SK-N-SH (cell line): ENCODE measurements at regions not wholly inside any gene's neighbourhood (a gene's known extent, or its start where the extent isn't known, plus 50 kb on each side); places are given as distances from the start of the nearest gene placed in this dataset.

Source experiments
- CTCF ChIA-PET: fragments of 300-600, 350-600 bp; formaldehyde crosslinking; extraction: SDS; loops from one replicate; lab custom pipeline; 2021; lab: Yijun Ruan, JAX
- POLR2A ChIA-PET: fragments of 350-600 bp; sonication (Branson Sonifier 250); formaldehyde crosslinking; extraction: SDS; loops from one replicate; lab custom pipeline; 2020; ENCODE audit warnings: antibody characterized with exemption, inconsistent platforms; lab: Yijun Ruan, JAX
- DNase-seq: peaks from one replicate; pipeline ENCODE4 v3.0.0; 2012
- H2AFZ ChIP-seq: fragments of 200-600 bp; sonication (generic); 2 replicates; pipeline ENCODE4 v1.8.1; 2016; ENCODE audit warnings: antibody characterized with exemption, mild to moderate bottlenecking, low read depth
- H3F3A ChIP-seq: fragments of 200-600 bp; sonication (generic); replicated peaks from 2 replicates; pipeline ENCODE3; 2016; ENCODE audit warnings: antibody characterized with exemption, mild to moderate bottlenecking; ENCODE audit not compliant: insufficient read depth
- H3K27ac ChIP-seq, 2 experiments: fragments of 200-500 bp in 1 of 2; fragments of 200-600 bp in 1 of 2; sonication (Bioruptor generic) in 1 of 2; sonication (generic), shearing (Covaris generic) in 1 of 2; 2 replicates each; pipeline versions ENCODE4 v1.5.1 to v1.6.1; 2014 to 2016; ENCODE audit warnings: low read depth in 2 of 2, inconsistent platforms in 1 of 2, low read length in 1 of 2, mild to moderate bottlenecking in 1 of 2, mixed read lengths in 1 of 2
- H3K27me3 ChIP-seq: fragments of 200-600 bp; sonication (generic), shearing (Covaris generic); 2 replicates; pipeline ENCODE4 v1.6.1; 2016; ENCODE audit warnings: mixed run types; ENCODE audit not compliant: insufficient read depth
- H3K36me3 ChIP-seq, 2 experiments: fragments of 200-500 bp in 1 of 2; fragments of 200-600 bp in 1 of 2; sonication (Bioruptor generic) in 1 of 2; sonication (generic) in 1 of 2; replicated peaks in 1 of 2; 2 replicates each; pipeline versions ENCODE3 to v1.5.1; 2014 to 2016; ENCODE audit warnings: low read length in 1 of 2, mild to moderate bottlenecking in 1 of 2; ENCODE audit not compliant: insufficient read depth in 2 of 2, control insufficient read depth in 1 of 2
- H3K4me1 ChIP-seq, 2 experiments: fragments of 200-500 bp in 1 of 2; fragments of 200-600 bp in 1 of 2; sonication (Bioruptor generic) in 1 of 2; sonication (generic), shearing (Covaris generic) in 1 of 2; 2 replicates each; pipeline versions ENCODE4 v1.5.1 to v1.6.1; 2014 to 2016; ENCODE audit warnings: low read depth in 1 of 2, low read length in 1 of 2, mixed run types in 1 of 2; ENCODE audit not compliant: insufficient read depth in 2 of 2, control insufficient read depth in 1 of 2
- H3K4me2 ChIP-seq: fragments of 200-600 bp; sonication (generic), shearing (Covaris generic); 2 replicates; pipeline ENCODE4 v1.6.1; 2017; ENCODE audit warnings: mixed run types
- H3K4me3 ChIP-seq, 2 experiments: fragments of 200-500 bp in 1 of 2; fragments of 200-600 bp in 1 of 2; sonication (Bioruptor generic) in 1 of 2; sonication (generic), shearing (Covaris generic) in 1 of 2; 2 replicates each; pipeline versions ENCODE4 v1.5.1 to v1.8.1; 2014 to 2016; ENCODE audit warnings: low read depth in 2 of 2, inconsistent platforms in 1 of 2, low read length in 1 of 2, mild to moderate bottlenecking in 1 of 2, mixed read lengths in 1 of 2, moderate library complexity in 1 of 2
- H3K79me2 ChIP-seq: fragments of 200-600 bp; sonication (generic); 2 replicates; pipeline ENCODE4 v1.8.1; 2017; ENCODE audit warnings: mild to moderate bottlenecking; ENCODE audit not compliant: insufficient read depth
- H3K9ac ChIP-seq: fragments of 200-600 bp; sonication (generic); 2 replicates; pipeline ENCODE4 v1.6.1; 2017; ENCODE audit warnings: mixed run types
- H3K9me2 ChIP-seq: fragments of 200-600 bp; sonication (generic); 2 replicates; pipeline ENCODE4 v1.6.1; 2017; ENCODE audit warnings: mixed run types
- H3K9me3 ChIP-seq: fragments of 200-600 bp; sonication (generic); 2 replicates; pipeline ENCODE4 v1.6.1; 2017; ENCODE audit warnings: mixed run types, mild to moderate bottlenecking, moderate library complexity
- H4K20me1 ChIP-seq: fragments of 200-600 bp; sonication (generic); 2 replicates; pipeline ENCODE4 v1.6.1; 2017; ENCODE audit warnings: mild to moderate bottlenecking, mixed run types; ENCODE audit not compliant: insufficient read depth
- CHD2 ChIP-seq: fragments of 150-350 bp; IDR thresholded peaks from 2 replicates; pipeline ENCODE4 v1.6.1; 2018; ENCODE audit warnings: low read length; ENCODE audit not compliant: partially characterized antibody
- EZH2phosphoT487 ChIP-seq: fragments of 200-600 bp; sonication (generic); IDR thresholded peaks from 2 replicates; pipeline ENCODE4 v1.6.1; 2017; ENCODE audit warnings: low read depth, mixed run types, mild to moderate bottlenecking, antibody characterized with exemption, moderate library complexity, borderline replicate concordance
- FOXM1 ChIP-seq: IDR thresholded peaks from 2 replicates; pipeline ENCODE4 v1.4.0; 2012; ENCODE audit warnings: low read depth, mild to moderate bottlenecking
- JUND ChIP-seq: IDR thresholded peaks from 2 replicates; pipeline ENCODE4 v1.4.0; 2012
- MEF2A ChIP-seq: IDR thresholded peaks from 2 replicates; pipeline ENCODE4 v1.4.0; 2012; ENCODE audit warnings: low read depth, borderline replicate concordance
- NRF1 ChIP-seq: IDR thresholded peaks from 2 replicates; pipeline ENCODE4 v1.6.1; 2012; ENCODE audit warnings: low read depth, mild to moderate bottlenecking, low read length
- PBX3 ChIP-seq: IDR thresholded peaks from 2 replicates; pipeline ENCODE4; 2012
- RAD21 ChIP-seq: IDR thresholded peaks from 2 replicates; pipeline ENCODE4 v1.6.1; 2012; ENCODE audit warnings: mild to moderate bottlenecking, low read length
- REST ChIP-seq: IDR thresholded peaks from 2 replicates; pipeline ENCODE4 v1.6.1; 2012; ENCODE audit warnings: mild to moderate bottlenecking, low read depth, low read length, moderate library complexity
- RXRA ChIP-seq: IDR thresholded peaks from 2 replicates; pipeline ENCODE4 v1.4.0; 2012; ENCODE audit warnings: low read depth, mild to moderate bottlenecking, borderline replicate concordance
- SMC3 ChIP-seq: IDR thresholded peaks from 2 replicates; pipeline ENCODE4 v1.6.1; 2012; ENCODE audit warnings: low read depth, low read length, improper control_type of control experiment
- TAF1 ChIP-seq: IDR thresholded peaks from 2 replicates; pipeline ENCODE4 v1.6.1; 2012; ENCODE audit warnings: low read depth, mild to moderate bottlenecking, low read length, moderate library complexity, borderline replicate concordance
- TCF12 ChIP-seq: IDR thresholded peaks from 2 replicates; pipeline ENCODE4 v1.4.0; 2012
- TEAD4 ChIP-seq: IDR thresholded peaks from 2 replicates; pipeline ENCODE4 v1.4.0; 2012; ENCODE audit warnings: mild to moderate bottlenecking, borderline replicate concordance; ENCODE audit not compliant: insufficient read depth
- USF2 ChIP-seq: fragments of 150-350 bp; IDR thresholded peaks from 2 replicates; pipeline ENCODE4 v1.6.1; 2017; ENCODE audit warnings: antibody characterized with exemption, low read length, low read depth, borderline replicate concordance
- ZBTB33 ChIP-seq: IDR thresholded peaks from 2 replicates; pipeline ENCODE4 v1.4.0; 2012; ENCODE audit warnings: low read depth, borderline replicate concordance
- WGBS: methylation state at CpG from one replicate; pipeline ENCODE4 v1.1.6; 2017; ENCODE audit warnings: low lambda C conversion rate; 5-methylcytosine and 5-hydroxymethylcytosine counted together

GRCh38 chr7:33823913-33824312, 81.4 kb upstream of the BMPER start:
- Histone ChIP-seq H2AFZ (no peak overlapping the region), H3K9ac (no peak overlapping the region), H3K4me1 (no peaks in the 10 kb centered on the region), H3K4me3 (no peak overlapping the region), H3K27ac (no peak overlapping the region), H3K9me3 (peaks cover 11% of the 10 kb centered on the region), H3K9me2 (0 out of 2 replicates have a peak, but pooled peaks cover 3% of the 10 kb centered on the region), H3K36me3 (no peaks in the 10 kb centered on the region), H3K4me2 (no peak overlapping the region)
- ChIA-PET CTCF (interaction anchor here (1.0 to 3.2 kb wide), 4 partner anchors 13 to 71 kb away, joined by 3 to 13 read pairs (median 6); no protein-coding TSS in a partner anchor), POLR2A (no interaction called here)
- 69% methylated on average over 5 of the region's 5 CpGs for WGBS
- DNase-seq, result no peak
- no peak for TF ChIP-seq RAD21
- TF ChIP-seq TEAD4, result no peak
- no peak for TF ChIP-seq RXRA
- TF ChIP-seq MEF2A, result no peak
- no peak for TF ChIP-seq PBX3
- TF ChIP-seq REST, result no peak
- TF ChIP-seq CHD2, result no peak
- no peak for TF ChIP-seq NRF1
- TF ChIP-seq, all 33 proteins: peak for 0
- no peaks in the 10 kb centered on the region for H3F3A ChIP-seq
- no peaks in the 10 kb centered on the region for H3K27me3 ChIP-seq
- no peaks in the 10 kb centered on the region for H4K20me1 ChIP-seq
- no peaks in the 10 kb centered on the region for H3K79me2 ChIP-seq

GRCh38 chr7:33824911-33825459, 80.4 kb upstream of the BMPER start:
- H3K4me3 ChIP-seq, result no peak overlapping the region
- H3K27me3 ChIP-seq, result no peaks in the 10 kb centered on the region
- CTCF ChIA-PET, result interaction anchor here (0.7 to 3.2 kb wide), 5 partner anchors 11 to 67 kb away, joined by 3 to 13 read pairs (median 5); no protein-coding TSS in a partner anchor
- no peak overlapping the region for H3K27ac ChIP-seq
- 53% methylated on average over 4 of the region's 4 CpGs for WGBS
- no peaks in the 10 kb centered on the region for H3K79me2 ChIP-seq
- POLR2A ChIA-PET, result no interaction called here
- no peak for DNase-seq
- H3F3A ChIP-seq, result no peaks in the 10 kb centered on the region
- H2AFZ ChIP-seq, result no peak overlapping the region
- H3K9ac ChIP-seq, result no peak overlapping the region
- no peaks in the 10 kb centered on the region for H3K4me1 ChIP-seq
- H3K4me2 ChIP-seq, result no peak overlapping the region
- H3K36me3 ChIP-seq, result no peaks in the 10 kb centered on the region
- H3K9me3 ChIP-seq, result 0 out of 2 replicates have a peak, but pooled peaks cover under 1% of the 10 kb centered on the region
- H3K9me2 ChIP-seq, result no peaks in the 10 kb centered on the region
- H4K20me1 ChIP-seq, result no peaks in the 10 kb centered on the region
- TF ChIP-seq EZH2phosphoT487 (no peak), USF2 (no peak), ZBTB33 (no peak), TCF12 (no peak), TAF1 (no peak), MEF2A (no peak), JUND (no peak), FOXM1 (no peak), SMC3 (no peak), CHD2 (no peak), RXRA (no peak)
